GM10248 (cell line): ENCODE measurements at regions not wholly inside any gene's neighbourhood (a gene's known extent, or its start where the extent isn't known, plus 50 kb on each side); places are given as distances from the start of the nearest gene placed in this dataset.

Experiments
- CTCF ChIA-PET: fragments of 300-600 bp; sonication (Branson Sonifier 250); formaldehyde crosslinking; extraction: SDS; loops from one replicate; lab custom pipeline; 2021; ENCODE audit warnings: antibody characterized with exemption; lab: Yijun Ruan, JAX
- POLR2A ChIA-PET: fragments of 350-650 bp; sonication (Branson Sonifier 250); formaldehyde crosslinking; extraction: SDS; loops from one replicate; lab custom pipeline; 2020; ENCODE audit warnings: antibody characterized with exemption; lab: Yijun Ruan, JAX
- DNase-seq: peaks from one replicate; pipeline ENCODE4 v3.0.0; 2012; ENCODE audit errors: extremely low spot score
- TF ChIP-seq, protein P1 (sequence below): IDR thresholded peaks from 2 replicates; pipeline ENCODE4 v1.5.1; 2012; ENCODE audit warnings: mild to moderate bottlenecking, low read depth; ENCODE audit errors: extremely low read depth, missing control alignments, control extremely low read depth

DNA sequence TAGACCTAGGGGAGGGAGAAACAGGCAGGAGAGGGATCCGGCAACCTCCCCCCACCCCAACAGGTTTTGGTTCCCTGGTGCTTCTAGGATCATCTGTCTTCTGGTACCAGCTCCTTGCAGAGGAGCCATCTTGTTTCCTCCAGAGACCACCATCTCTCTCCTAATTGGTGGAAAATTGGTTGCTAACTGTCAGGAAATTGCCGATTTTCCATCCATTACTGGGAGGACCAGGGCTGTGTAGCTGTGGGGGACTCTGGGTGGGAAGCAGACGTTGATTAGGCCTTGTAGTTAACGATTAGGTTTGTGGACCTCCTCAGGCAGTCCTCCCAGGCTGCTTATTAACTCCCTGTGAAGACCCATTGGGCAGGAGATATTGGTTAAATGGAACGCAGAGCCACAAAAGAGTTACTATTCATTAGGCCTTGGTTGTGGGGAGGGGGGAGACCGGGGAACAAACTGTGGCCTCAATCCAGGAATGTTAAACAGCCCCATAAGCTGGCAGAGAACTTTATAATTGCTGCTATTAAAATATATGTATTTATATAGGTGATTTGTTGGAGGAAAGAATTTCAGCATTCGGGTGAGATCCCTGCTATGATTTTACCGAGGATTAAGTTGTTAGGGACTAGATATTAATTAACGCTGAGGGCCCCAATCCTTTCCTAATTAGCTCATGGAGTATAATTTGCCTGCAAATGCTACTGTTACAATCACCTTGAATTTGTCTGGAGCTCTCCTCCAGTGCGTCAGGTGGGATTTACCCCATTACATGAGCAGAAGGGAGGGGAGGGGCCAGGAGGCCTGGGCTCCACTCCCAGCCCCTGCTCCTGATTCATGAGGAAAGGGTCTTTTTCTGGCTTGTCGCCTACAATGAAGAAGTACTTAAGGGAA, 61.2 kb upstream of the TRABD2B start:
- ChIA-PET CTCF (interaction anchor here (1.4 to 1.9 kb wide), 2 partner anchors 10 to 35 kb away, joined by 3 to 6 read pairs; no protein-coding TSS in a partner anchor), POLR2A (no interaction called here)
- DNase-seq, result no peak
- TF ChIP-seq, protein P1, sequence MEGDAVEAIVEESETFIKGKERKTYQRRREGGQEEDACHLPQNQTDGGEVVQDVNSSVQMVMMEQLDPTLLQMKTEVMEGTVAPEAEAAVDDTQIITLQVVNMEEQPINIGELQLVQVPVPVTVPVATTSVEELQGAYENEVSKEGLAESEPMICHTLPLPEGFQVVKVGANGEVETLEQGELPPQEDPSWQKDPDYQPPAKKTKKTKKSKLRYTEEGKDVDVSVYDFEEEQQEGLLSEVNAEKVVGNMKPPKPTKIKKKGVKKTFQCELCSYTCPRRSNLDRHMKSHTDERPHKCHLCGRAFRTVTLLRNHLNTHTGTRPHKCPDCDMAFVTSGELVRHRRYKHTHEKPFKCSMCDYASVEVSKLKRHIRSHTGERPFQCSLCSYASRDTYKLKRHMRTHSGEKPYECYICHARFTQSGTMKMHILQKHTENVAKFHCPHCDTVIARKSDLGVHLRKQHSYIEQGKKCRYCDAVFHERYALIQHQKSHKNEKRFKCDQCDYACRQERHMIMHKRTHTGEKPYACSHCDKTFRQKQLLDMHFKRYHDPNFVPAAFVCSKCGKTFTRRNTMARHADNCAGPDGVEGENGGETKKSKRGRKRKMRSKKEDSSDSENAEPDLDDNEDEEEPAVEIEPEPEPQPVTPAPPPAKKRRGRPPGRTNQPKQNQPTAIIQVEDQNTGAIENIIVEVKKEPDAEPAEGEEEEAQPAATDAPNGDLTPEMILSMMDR, result no peak

DNA sequence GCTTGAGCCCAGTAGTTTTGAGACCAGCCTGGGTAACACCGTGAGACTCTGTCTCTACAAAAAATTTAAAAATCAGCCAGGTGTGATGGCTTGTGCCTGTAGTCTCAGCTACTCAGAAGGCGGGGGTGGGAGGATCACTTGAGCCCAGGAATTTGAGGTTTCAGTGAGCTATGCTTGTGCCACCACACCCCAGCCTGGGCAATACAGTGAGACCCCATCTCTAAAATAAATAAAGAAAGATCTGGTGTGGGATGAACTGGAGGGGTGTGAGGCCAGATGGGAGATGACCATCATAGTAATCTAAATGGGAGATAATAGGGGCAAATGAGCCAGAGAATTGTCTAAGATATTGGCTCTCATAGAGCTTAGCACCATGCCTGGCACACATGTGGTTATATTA, 60.1 kb upstream of the TRABD2B start:
- TF ChIP-seq, protein P1, result no peak
- DNase-seq, result no peak
- ChIA-PET POLR2A (no interaction called here), CTCF (no interaction called here)

DNA sequence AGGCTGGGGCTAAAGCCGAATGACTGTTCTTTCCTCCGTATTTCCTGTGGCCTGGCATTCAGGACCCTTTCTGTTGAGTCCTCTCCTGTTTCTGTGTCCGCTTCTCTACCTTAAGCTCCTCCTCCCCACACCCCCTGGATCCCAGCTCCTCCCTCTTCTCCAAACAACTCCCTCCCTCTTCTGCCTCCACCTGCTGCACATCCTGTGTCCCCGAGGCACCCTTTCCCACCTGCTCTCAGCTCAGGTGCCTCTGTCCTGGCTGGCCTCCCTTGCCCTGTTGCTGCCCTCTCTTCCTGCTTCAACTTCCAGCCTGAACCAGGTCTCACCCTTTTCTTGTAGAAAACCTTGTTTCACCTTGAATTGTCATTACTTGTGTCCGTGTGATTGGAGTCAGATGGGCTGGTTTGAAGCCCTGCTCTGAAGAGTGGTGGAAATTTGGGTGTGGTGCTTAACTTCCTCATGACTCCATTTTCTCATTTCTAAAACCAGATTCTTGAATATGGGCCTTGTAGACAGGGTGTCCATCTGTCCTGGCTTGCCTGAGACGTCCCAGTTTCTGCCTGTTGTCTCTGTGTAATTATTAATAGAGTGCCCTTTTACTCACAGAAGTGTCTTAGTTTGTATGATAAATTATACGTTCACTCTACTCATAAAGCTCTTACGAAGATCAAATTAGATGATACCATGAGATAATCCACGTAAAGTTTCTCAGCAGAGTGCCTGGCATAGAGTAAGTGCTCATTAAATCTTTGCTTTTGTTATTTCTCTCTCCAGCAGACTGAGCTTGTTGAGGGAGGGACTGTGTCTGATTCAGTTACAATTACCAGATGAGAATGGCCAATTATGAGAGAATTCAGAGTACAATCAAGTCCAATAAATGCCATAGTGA, 58.9 kb upstream of the TRABD2B start:
- TF ChIP-seq, protein P1, result no peak
- ChIA-PET POLR2A (no interaction called here), CTCF (interaction anchor here (1.7 kb wide), 1 partner anchor 11 kb away, joined by 5 read pairs; no protein-coding TSS in a partner anchor)
- no peak for DNase-seq

- ChIA-PET POLR2A (no interaction called here), CTCF (interaction anchor here (1.7 kb wide), 1 partner anchor 13 kb away, joined by 5 read pairs; no protein-coding TSS in a partner anchor)
- TF ChIP-seq, protein P1, result no peak
- no peak for DNase-seq
Observed at GRCh38 chr1:48054232-48054631, 57.0 kb upstream of the TRABD2B start.

DNA sequence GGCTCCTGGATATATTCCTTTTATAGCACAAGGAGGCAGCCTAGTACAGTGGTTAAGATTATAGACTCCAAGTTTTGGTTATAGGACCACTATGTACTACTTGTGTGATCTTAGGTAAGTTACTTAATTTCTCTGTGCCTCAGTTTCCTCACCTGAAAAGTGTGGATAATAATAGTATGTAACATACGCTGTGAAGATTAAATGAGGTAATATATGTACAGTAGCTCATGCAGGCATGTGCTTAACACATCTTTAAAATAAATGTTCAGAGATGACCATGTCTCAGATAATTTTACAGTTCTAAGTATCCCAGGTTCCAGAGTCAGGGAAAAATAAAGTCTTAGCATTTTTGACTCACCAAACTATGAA, 55.7 kb upstream of the TRABD2B start:
- CTCF ChIA-PET, result interaction anchor here (4.0 kb wide), 1 partner anchor 9 kb away, joined by 25 read pairs; no protein-coding TSS in a partner anchor
- DNase-seq, result no peak
- POLR2A ChIA-PET, result no interaction called here
- TF ChIP-seq, protein P1, result no peak
